ENCODE measurements at regions not wholly inside any gene's neighbourhood (a gene's known extent, or its start where the extent isn't known, plus 50 kb on each side); places are given as distances from the start of the nearest gene placed in this dataset.

DNA sequence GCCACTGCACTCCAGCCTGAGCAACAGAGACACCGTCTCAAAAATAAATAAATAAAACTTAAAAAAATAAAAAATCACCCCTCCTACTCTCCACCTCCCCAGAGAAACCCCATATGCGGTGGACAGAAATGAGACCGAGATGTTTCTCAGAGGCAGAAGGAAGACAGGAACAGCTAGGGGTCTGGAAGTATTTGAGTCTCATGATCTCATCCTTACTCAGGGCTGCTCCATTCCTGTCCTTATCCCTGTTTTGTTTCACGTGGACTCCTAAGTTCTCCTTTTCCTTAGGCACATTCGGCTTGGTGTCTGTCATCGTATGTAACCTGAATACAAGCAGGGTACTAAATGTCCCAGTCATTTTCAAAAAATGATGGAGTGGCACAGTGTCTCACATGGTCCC lies 76.1 kb downstream of the C9orf50 start:
- Histone ChIP-seq H3K4me2 (ENCODE audit: insufficient read depth, low read length) (no peak overlapping the region), H3K27ac (ENCODE audit: insufficient read depth, low read depth, low read length) (no peak overlapping the region), H3K79me2 (ENCODE audit: control insufficient read depth, insufficient read depth, low read length) (no peaks in the 10 kb centered on the region), H3K9me1 (replicated peaks; ENCODE audit: control insufficient read depth, extremely low read depth, insufficient read depth, low read length) (no peaks in the 10 kb centered on the region), H4K20me1 (replicated peaks; ENCODE audit: control insufficient read depth, extremely low read depth, insufficient read depth, low read length) (no peaks in the 10 kb centered on the region), H3K4me3 (replicated peaks in 1 of 3; ENCODE audit: insufficient read depth in 1 of 3, low read depth in 1 of 3, low read length in 3 of 3) (no peak overlapping the region), H3K9ac (replicated peaks; ENCODE audit: extremely low read depth, insufficient read depth, low read length) (no peak overlapping the region), H3K4me1 (ENCODE audit: control insufficient read depth, extremely low read depth, insufficient read depth, low read length) (no peaks in the 10 kb centered on the region), H3K36me3 (ENCODE audit: control insufficient read depth in 2 of 2, extremely low read depth in 1 of 2, insufficient read depth in 2 of 2, low read length in 2 of 2) (no peaks in the 10 kb centered on the region), H3K27me3 (ENCODE audit: control insufficient read depth in 2 of 2, insufficient read depth in 2 of 2, low read length in 2 of 2) (peaks cover 4 to 9% of the 10 kb centered on the region in 2 experiments), H2AFZ (ENCODE audit: low read depth, low read length) (no peak overlapping the region), H3K9me3 (replicated peaks; ENCODE audit: control insufficient read depth, insufficient read depth, low read length) (no peaks in the 10 kb centered on the region)
- DNase-seq (ENCODE audit: low read depth, low spot score) (no peak), FAIRE-seq (no peak)
- intact Hi-C loops (cut with micrococcal nuclease) = no loop called here
- ChIA-PET POLR2A (no interaction called here), CTCF (interaction anchor here (1.2 kb wide), 1 partner anchor 413 kb away, joined by 4 read pairs; no protein-coding TSS in a partner anchor)
- TF ChIP-seq POLR2AphosphoS5 (IDR thresholded peaks at IDR 0.05; ENCODE audit: insufficient read depth, low read depth, low read length) = no peak
- no TSS peak for BruUV-seq (replicated peaks)
- dilution Hi-C loops (cut with MboI; ENCODE audit: extremely low pct_ligation_motif_present, low sequenced_read_pairs) = no loop called here

DNA sequence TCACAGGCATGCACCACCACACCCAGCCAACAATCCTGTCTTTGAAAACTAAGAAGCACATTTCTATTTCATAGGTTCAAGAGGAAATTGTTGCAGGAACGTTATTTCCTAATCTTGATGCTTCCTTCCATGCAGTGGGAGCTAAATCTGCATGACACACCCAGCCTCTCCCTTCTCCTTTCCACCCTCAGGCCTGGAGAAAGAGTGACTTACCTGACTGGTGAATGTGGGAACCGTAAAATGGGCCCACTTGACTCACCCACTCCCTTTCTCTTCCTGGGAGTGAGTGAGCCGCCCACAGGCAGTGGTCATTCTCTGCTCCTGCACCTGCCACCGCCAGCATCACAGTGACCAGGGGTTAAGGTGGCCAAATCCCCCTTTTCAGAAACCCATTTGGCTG lies 78.2 kb downstream of the C9orf50 start:
- FAIRE-seq = no peak
- Histone ChIP-seq H3K79me2 (ENCODE audit: control insufficient read depth, insufficient read depth, low read length) (no peaks in the 10 kb centered on the region), H3K4me2 (ENCODE audit: insufficient read depth, low read length) (no peak overlapping the region), H3K27ac (ENCODE audit: insufficient read depth, low read depth, low read length) (no peak overlapping the region), H3K9ac (replicated peaks; ENCODE audit: extremely low read depth, insufficient read depth, low read length) (no peak overlapping the region), H3K36me3 (ENCODE audit: control insufficient read depth in 2 of 2, extremely low read depth in 1 of 2, insufficient read depth in 2 of 2, low read length in 2 of 2) (no peaks in the 10 kb centered on the region), H3K4me1 (ENCODE audit: control insufficient read depth, extremely low read depth, insufficient read depth, low read length) (no peaks in the 10 kb centered on the region), H4K20me1 (replicated peaks; ENCODE audit: control insufficient read depth, extremely low read depth, insufficient read depth, low read length) (no peaks in the 10 kb centered on the region), H2AFZ (ENCODE audit: low read depth, low read length) (no peak overlapping the region), H3K4me3 (replicated peaks in 1 of 3; ENCODE audit: insufficient read depth in 1 of 3, low read depth in 1 of 3, low read length in 3 of 3) (no peak overlapping the region), H3K27me3 (ENCODE audit: control insufficient read depth in 2 of 2, insufficient read depth in 2 of 2, low read length in 2 of 2) (peaks cover 10 to 12% of the 10 kb centered on the region in 2 experiments), H3K9me3 (replicated peaks; ENCODE audit: control insufficient read depth, insufficient read depth, low read length) (no peaks in the 10 kb centered on the region), H3K9me1 (replicated peaks; ENCODE audit: control insufficient read depth, extremely low read depth, insufficient read depth, low read length) (no peaks in the 10 kb centered on the region)
- DNase-seq (ENCODE audit: low read depth, low spot score) = no peak
- intact Hi-C loops (cut with micrococcal nuclease) (no loop called here), dilution Hi-C loops (cut with MboI; ENCODE audit: extremely low pct_ligation_motif_present, low sequenced_read_pairs) (no loop called here)
- ChIA-PET POLR2A (no interaction called here), CTCF (no interaction called here)
- no peak for TF ChIP-seq GATA2 (IDR thresholded peaks at IDR 0.05; ENCODE audit: insufficient read depth, insufficient read length, low read depth, low read length)
- TF ChIP-seq, protein P1, sequence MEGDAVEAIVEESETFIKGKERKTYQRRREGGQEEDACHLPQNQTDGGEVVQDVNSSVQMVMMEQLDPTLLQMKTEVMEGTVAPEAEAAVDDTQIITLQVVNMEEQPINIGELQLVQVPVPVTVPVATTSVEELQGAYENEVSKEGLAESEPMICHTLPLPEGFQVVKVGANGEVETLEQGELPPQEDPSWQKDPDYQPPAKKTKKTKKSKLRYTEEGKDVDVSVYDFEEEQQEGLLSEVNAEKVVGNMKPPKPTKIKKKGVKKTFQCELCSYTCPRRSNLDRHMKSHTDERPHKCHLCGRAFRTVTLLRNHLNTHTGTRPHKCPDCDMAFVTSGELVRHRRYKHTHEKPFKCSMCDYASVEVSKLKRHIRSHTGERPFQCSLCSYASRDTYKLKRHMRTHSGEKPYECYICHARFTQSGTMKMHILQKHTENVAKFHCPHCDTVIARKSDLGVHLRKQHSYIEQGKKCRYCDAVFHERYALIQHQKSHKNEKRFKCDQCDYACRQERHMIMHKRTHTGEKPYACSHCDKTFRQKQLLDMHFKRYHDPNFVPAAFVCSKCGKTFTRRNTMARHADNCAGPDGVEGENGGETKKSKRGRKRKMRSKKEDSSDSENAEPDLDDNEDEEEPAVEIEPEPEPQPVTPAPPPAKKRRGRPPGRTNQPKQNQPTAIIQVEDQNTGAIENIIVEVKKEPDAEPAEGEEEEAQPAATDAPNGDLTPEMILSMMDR (IDR thresholded peaks at IDR 0.05; ENCODE audit: extremely low read depth in 1 of 2, insufficient read depth in 1 of 2, low read depth in 1 of 2, low read length in 2 of 2) = no peak
- no peak for TF ChIP-seq POLR2AphosphoS5 (IDR thresholded peaks at IDR 0.05; ENCODE audit: insufficient read depth, low read depth, low read length)
- TF ChIP-seq POLR2A (IDR thresholded peaks at IDR 0.05; ENCODE audit: low read depth, low read length) = no peak
- TF ChIP-seq FOS (IDR thresholded peaks at IDR 0.05; ENCODE audit: borderline replicate concordance, insufficient read depth, low read length) = no peak
- BruUV-seq (replicated peaks) = no TSS peak

Measured in endothelial cell of umbilical vein (primary cell).